GM21528 (cell line): ENCODE measurements at regions not wholly inside any gene's neighbourhood (a gene's known extent, or its start where the extent isn't known, plus 50 kb on each side); places are given as distances from the start of the nearest gene placed in this dataset.

Experiments used
- ATAC-seq: cut with Tn5 transposase; IDR thresholded peaks from one replicate; pipeline ENCODE4 v1.9.1; 2021; ENCODE audit warnings: mild to moderate bottlenecking, moderate library complexity; ENCODE audit not compliant: unreplicated experiment, low FRiP score

GRCh38 chr1:164466001-164466421, 93.0 kb upstream of the PBX1 start:
- no peak for ATAC-seq

DNA sequence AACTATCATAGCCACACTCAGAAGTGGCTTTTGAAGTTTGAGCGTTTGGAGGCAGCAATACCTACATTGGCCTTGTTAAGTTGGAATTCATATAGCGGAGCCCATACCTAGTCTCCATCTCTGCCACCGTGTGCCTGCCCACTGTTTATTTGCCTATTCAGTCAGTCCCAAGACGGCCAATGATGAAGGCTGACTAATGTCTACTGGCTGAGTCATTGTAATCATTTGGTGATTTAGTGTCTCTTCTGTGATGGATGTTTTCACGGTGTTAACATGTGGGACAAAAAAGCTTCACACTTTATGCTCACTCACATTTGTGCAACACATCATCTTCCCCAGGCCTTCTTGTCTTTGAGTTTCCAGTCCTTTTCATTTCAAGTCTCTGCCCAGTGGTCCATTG, 92.6 kb upstream of the PBX1 start:
- ATAC-seq: no peak

- ATAC-seq: no peak
These were observed 88.0 kb upstream of the PBX1 start for GRCh38 chr1:164470996-164471395.

DNA sequence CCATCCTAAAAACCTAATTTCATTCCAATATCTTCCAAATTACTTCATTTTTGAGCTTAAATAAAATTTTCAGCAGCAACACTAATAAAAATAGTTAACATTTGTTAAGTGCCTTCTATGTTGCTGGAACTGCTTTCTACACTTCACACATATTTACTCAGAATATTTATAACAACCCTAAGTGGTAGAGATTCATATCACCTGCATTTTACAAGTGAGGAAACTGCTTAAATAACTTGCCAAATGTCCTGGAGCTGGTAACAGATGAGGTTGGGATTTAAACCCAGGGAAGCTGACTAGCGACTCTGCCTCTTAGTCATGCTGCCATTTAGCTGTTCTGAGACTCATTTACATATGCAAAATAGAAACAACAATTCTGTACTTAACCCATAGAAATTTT, 86.1 kb upstream of the PBX1 start:
- no peak for ATAC-seq

DNA sequence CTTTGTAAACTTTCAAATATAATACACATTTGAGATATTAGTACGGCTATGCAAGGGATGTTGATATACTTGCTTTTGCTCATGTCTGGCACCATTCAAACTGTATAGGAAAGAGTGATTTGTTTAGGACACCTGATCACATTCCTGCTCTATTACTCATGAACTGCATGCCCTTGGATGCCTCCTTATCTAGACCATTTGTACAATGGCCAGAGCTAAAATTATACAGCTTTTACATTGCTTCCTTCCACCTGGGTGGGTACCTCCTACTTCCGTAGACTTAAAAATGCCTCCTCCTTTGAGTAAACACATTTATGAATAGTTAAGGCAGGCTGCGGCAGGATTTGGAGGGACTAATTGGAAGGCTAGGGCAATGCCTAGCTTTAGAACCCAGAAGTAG, 85.4 kb upstream of the PBX1 start:
- ATAC-seq: no peak

DNA sequence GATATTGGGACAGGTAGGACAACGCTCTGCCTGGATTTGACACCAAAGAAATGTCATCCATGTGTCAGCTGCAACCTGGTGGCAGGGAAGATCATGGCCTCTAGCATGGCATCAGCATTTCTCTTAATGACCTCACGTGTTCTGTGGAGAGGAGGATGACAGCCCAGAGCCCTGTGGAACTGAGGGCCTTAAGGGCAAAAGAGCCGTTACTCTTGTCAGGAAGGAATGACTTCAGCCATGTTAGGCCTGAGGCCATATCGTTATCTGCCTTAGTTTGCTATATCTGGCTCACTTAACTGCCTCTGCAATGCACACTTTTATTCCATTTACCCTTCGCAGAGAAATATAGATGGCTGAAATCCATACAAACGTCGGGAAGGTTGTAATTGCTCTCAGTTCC, 83.2 kb upstream of the PBX1 start:
- ATAC-seq: no peak

DNA sequence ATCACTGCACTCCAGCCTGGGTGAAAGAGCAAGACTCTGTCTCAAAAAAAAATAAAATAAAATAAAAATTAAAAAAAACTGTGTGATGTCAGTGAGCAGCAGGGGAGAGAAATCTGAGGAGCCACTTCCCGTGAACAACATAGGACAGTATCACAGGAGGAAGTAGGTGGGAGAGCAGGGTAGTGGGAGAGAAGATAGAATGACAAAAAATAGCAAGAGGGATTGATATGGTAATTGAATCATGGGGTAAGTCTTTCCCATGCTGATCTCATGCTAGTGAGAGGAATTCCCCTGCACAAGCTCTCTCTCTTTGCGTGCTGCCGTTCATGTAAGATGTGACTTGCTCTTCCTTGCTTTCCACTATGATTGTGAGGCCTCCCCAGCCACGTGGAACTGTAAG, 81.6 kb upstream of the PBX1 start:
- no peak for ATAC-seq

DNA sequence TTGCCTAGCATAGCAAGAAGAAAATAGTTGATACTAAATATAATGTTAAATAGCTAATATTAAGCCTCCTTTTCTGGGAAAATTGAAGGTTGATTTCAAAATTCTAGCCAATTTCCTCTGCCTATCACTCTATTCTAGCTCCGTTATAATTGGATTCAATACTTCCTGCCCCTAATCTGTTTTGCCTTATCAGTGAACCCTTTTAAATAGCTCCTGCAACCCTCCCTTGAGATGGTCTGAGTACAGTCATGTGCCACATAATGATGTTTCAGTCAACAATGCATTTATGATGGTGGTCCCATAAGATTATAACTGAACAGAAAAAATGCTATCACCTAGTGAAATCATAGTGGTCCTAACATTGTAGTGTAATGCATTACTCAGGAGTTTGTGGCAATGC, 79.7 kb upstream of the PBX1 start:
- ATAC-seq: no peak

- no peak for ATAC-seq
These were observed 78.6 kb upstream of the PBX1 start for GRCh38 chr1:164480285-164480907.

- ATAC-seq: no peak
These were observed 63.1 kb upstream of the PBX1 start for GRCh38 chr1:164495905-164496304.

GRCh38 chr1:164498792-164499191, 60.2 kb upstream of the PBX1 start:
- no peak for ATAC-seq

- no peak for ATAC-seq
These were observed 54.2 kb upstream of the PBX1 start for GRCh38 chr1:164504749-164505148.
